Activated CD4-positive, alpha-beta T cell treated with anti-CD3 and anti-CD28 coated beads, Interleukin-2, amount 10 ng/mL, durations not matched to agents 24 days and 14 days (primary cell): ENCODE measurements at regions not wholly inside any gene's neighbourhood (a gene's known extent, or its start where the extent isn't known, plus 50 kb on each side); places are given as distances from the start of the nearest gene placed in this dataset.
"Not testable (repeated sequence)": the region's sequence is repeated elsewhere in the genome, so short reads cannot be mapped to it uniquely, and the experiment has no call there.

Source experiments
- DNase-seq: peaks from one replicate; pipeline ENCODE4 v3.0.0; 2022
- H3K27ac Mint-ChIP-seq: one replicate; pipeline ENCODE4 v1.8.0; 2022; ENCODE audit warnings: mild to moderate bottlenecking, mixed read lengths
- H3K27me3 Mint-ChIP-seq: one replicate; pipeline ENCODE4 v1.8.0; 2022; ENCODE audit warnings: mixed read lengths
- H3K36me3 Mint-ChIP-seq: one replicate; pipeline ENCODE4 v1.8.0; 2022; ENCODE audit warnings: low read depth, mild to moderate bottlenecking, mixed read lengths
- H3K4me1 Mint-ChIP-seq: one replicate; pipeline ENCODE4 v1.8.0; 2021; ENCODE audit warnings: mixed read lengths
- H3K4me3 Mint-ChIP-seq: one replicate; pipeline ENCODE4 v1.8.0; 2022; ENCODE audit warnings: mild to moderate bottlenecking, moderate library complexity, mixed read lengths
- H3K9me3 Mint-ChIP-seq: one replicate; pipeline ENCODE4 v1.8.0; 2021; ENCODE audit warnings: mixed read lengths
- intact Hi-C: fragments of 100-400 bp; cut with micrococcal nuclease; formaldehyde crosslinking; loops from one replicate; pipeline ENCODE4 v1.15.1; 2023

GRCh38 chr15:53013329-53013728 is 223.2 kb upstream of the ONECUT1 start:
- intact Hi-C loops, result no loop called here
- H3K36me3 Mint-ChIP-seq, result no peaks in the 10 kb centered on the region
- H3K27me3 Mint-ChIP-seq, result no peaks in the 10 kb centered on the region
- H3K4me3 Mint-ChIP-seq, result no peak overlapping the region
- no peak for DNase-seq
- no peaks in the 10 kb centered on the region for H3K4me1 Mint-ChIP-seq
- H3K27ac Mint-ChIP-seq, result no peak overlapping the region
- peaks cover 6% of the 10 kb centered on the region for H3K9me3 Mint-ChIP-seq

GRCh38 chr15:53011779-53012178 is 221.6 kb upstream of the ONECUT1 start:
- DNase-seq, H3K9me3 Mint-ChIP-seq, H3K4me3 Mint-ChIP-seq, H3K27me3 Mint-ChIP-seq, H3K36me3 Mint-ChIP-seq, intact Hi-C loops, H3K4me1 Mint-ChIP-seq, H3K27ac Mint-ChIP-seq: not testable (repeated sequence)

- Mint-ChIP-seq H3K27ac (no peak overlapping the region), H3K36me3 (no peaks in the 10 kb centered on the region), H3K27me3 (peaks cover 2% of the 10 kb centered on the region), H3K9me3 (peaks cover 6% of the 10 kb centered on the region), H3K4me1 (no peaks in the 10 kb centered on the region), H3K4me3 (no peak overlapping the region)
- no peak for DNase-seq
- intact Hi-C loops, result no loop called here
These were observed 219.0 kb upstream of the ONECUT1 start for GRCh38 chr15:53009093-53009492.

- Mint-ChIP-seq H3K9me3 (peaks cover 3% of the 10 kb centered on the region), H3K36me3 (no peaks in the 10 kb centered on the region), H3K27me3 (no peaks in the 10 kb centered on the region), H3K4me1 (no peaks in the 10 kb centered on the region), H3K27ac (no peak overlapping the region), H3K4me3 (no peak overlapping the region)
- intact Hi-C loops, result no loop called here
- no peak for DNase-seq
These were observed 210.3 kb upstream of the ONECUT1 start for GRCh38 chr15:53000409-53000808.

GRCh38 chr15:52997123-52997522 is 207.0 kb upstream of the ONECUT1 start:
- peaks cover 10% of the 10 kb centered on the region for H3K9me3 Mint-ChIP-seq
- no peak for DNase-seq
- intact Hi-C loops, result loop anchor here (5.0 kb wide), 1 partner anchor 290 kb away; no protein-coding TSS in a partner anchor
- no peaks in the 10 kb centered on the region for H3K27me3 Mint-ChIP-seq
- H3K4me1 Mint-ChIP-seq, result no peaks in the 10 kb centered on the region
- H3K4me3 Mint-ChIP-seq, result no peak overlapping the region
- H3K36me3 Mint-ChIP-seq, result no peaks in the 10 kb centered on the region
- no peak overlapping the region for H3K27ac Mint-ChIP-seq

GRCh38 chr15:52994290-52994689 is 204.2 kb upstream of the ONECUT1 start:
- Mint-ChIP-seq H3K4me3 (no peak overlapping the region), H3K36me3 (no peaks in the 10 kb centered on the region), H3K27me3 (no peaks in the 10 kb centered on the region), H3K4me1 (no peaks in the 10 kb centered on the region), H3K27ac (no peak overlapping the region), H3K9me3 (peaks cover 10% of the 10 kb centered on the region)
- intact Hi-C loops, result no loop called here
- no peak for DNase-seq

- no peaks in the 10 kb centered on the region for H3K36me3 Mint-ChIP-seq
- H3K9me3 Mint-ChIP-seq, result no peaks in the 10 kb centered on the region
- H3K4me3 Mint-ChIP-seq, result no peak overlapping the region
- H3K27ac Mint-ChIP-seq, result no peak overlapping the region
- no peaks in the 10 kb centered on the region for H3K4me1 Mint-ChIP-seq
- DNase-seq, result no peak
- intact Hi-C loops, result no loop called here
- no peaks in the 10 kb centered on the region for H3K27me3 Mint-ChIP-seq
These were observed 194.4 kb upstream of the ONECUT1 start for GRCh38 chr15:52984507-52984906.

GRCh38 chr15:52980446-52980845 is 190.3 kb upstream of the ONECUT1 start:
- Mint-ChIP-seq H3K27me3 (no peaks in the 10 kb centered on the region), H3K27ac (no peak overlapping the region), H3K36me3 (no peaks in the 10 kb centered on the region), H3K4me1 (no peaks in the 10 kb centered on the region), H3K9me3 (no peaks in the 10 kb centered on the region), H3K4me3 (no peak overlapping the region)
- intact Hi-C loops, result no loop called here
- no peak for DNase-seq

GRCh38 chr15:52976516-52977075 is 186.5 kb upstream of the ONECUT1 start:
- H3K36me3 Mint-ChIP-seq, result no peaks in the 10 kb centered on the region
- H3K9me3 Mint-ChIP-seq, result no peaks in the 10 kb centered on the region
- no peak for DNase-seq
- no peaks in the 10 kb centered on the region for H3K4me1 Mint-ChIP-seq
- no peak overlapping the region for H3K4me3 Mint-ChIP-seq
- intact Hi-C loops, result no loop called here
- H3K27ac Mint-ChIP-seq, result no peak overlapping the region
- H3K27me3 Mint-ChIP-seq, result no peaks in the 10 kb centered on the region

GRCh38 chr15:52975941-52976449 is 185.9 kb upstream of the ONECUT1 start:
- Mint-ChIP-seq H3K9me3 (no peaks in the 10 kb centered on the region), H3K4me1 (no peaks in the 10 kb centered on the region), H3K36me3 (no peaks in the 10 kb centered on the region), H3K4me3 (no peak overlapping the region), H3K27me3 (no peaks in the 10 kb centered on the region), H3K27ac (no peak overlapping the region)
- DNase-seq, result no peak
- intact Hi-C loops, result no loop called here

GRCh38 chr15:52963865-52964264 is 173.7 kb upstream of the ONECUT1 start:
- intact Hi-C loops, result no loop called here
- Mint-ChIP-seq H3K27ac (no peak overlapping the region), H3K4me3 (no peak overlapping the region), H3K27me3 (no peaks in the 10 kb centered on the region), H3K4me1 (no peaks in the 10 kb centered on the region), H3K36me3 (no peaks in the 10 kb centered on the region), H3K9me3 (no peaks in the 10 kb centered on the region)
- no peak for DNase-seq

- H3K27ac Mint-ChIP-seq, result no peak overlapping the region
- no peak overlapping the region for H3K4me3 Mint-ChIP-seq
- H3K4me1 Mint-ChIP-seq, result no peaks in the 10 kb centered on the region
- no peaks in the 10 kb centered on the region for H3K27me3 Mint-ChIP-seq
- no peak for DNase-seq
- intact Hi-C loops, result no loop called here
- H3K9me3 Mint-ChIP-seq, result no peaks in the 10 kb centered on the region
- no peaks in the 10 kb centered on the region for H3K36me3 Mint-ChIP-seq
These were observed 170.1 kb upstream of the ONECUT1 start for GRCh38 chr15:52960283-52960682.

GRCh38 chr15:52943746-52944145 is 153.6 kb upstream of the ONECUT1 start:
- Mint-ChIP-seq H3K4me3 (no peak overlapping the region), H3K9me3 (no peaks in the 10 kb centered on the region), H3K4me1 (no peaks in the 10 kb centered on the region), H3K27ac (no peak overlapping the region), H3K36me3 (no peaks in the 10 kb centered on the region), H3K27me3 (peaks cover 2% of the 10 kb centered on the region)
- DNase-seq, result no peak
- intact Hi-C loops, result no loop called here

GRCh38 chr15:52936489-52936888 is 146.4 kb upstream of the ONECUT1 start:
- H3K27me3 Mint-ChIP-seq, result peaks cover 2% of the 10 kb centered on the region
- H3K4me3 Mint-ChIP-seq, result no peak overlapping the region
- no peak overlapping the region for H3K27ac Mint-ChIP-seq
- intact Hi-C loops, result no loop called here
- H3K9me3 Mint-ChIP-seq, result no peaks in the 10 kb centered on the region
- H3K36me3 Mint-ChIP-seq, result no peaks in the 10 kb centered on the region
- H3K4me1 Mint-ChIP-seq, result no peaks in the 10 kb centered on the region
- no peak for DNase-seq

- DNase-seq, result peak; percentile 25
- no peak overlapping the region for H3K4me3 Mint-ChIP-seq
- H3K27me3 Mint-ChIP-seq, result peaks cover 1% of the 10 kb centered on the region
- no peaks in the 10 kb centered on the region for H3K9me3 Mint-ChIP-seq
- no peak overlapping the region for H3K27ac Mint-ChIP-seq
- H3K4me1 Mint-ChIP-seq, result no peaks in the 10 kb centered on the region
- no peaks in the 10 kb centered on the region for H3K36me3 Mint-ChIP-seq
- intact Hi-C loops, result no loop called here
These were observed 135.0 kb upstream of the ONECUT1 start for GRCh38 chr15:52925130-52925529.
